ENCODE measurements at regions not wholly inside any gene's neighbourhood (a gene's known extent, or its start where the extent isn't known, plus 50 kb on each side); places are given as distances from the start of the nearest gene placed in this dataset.

DNA sequence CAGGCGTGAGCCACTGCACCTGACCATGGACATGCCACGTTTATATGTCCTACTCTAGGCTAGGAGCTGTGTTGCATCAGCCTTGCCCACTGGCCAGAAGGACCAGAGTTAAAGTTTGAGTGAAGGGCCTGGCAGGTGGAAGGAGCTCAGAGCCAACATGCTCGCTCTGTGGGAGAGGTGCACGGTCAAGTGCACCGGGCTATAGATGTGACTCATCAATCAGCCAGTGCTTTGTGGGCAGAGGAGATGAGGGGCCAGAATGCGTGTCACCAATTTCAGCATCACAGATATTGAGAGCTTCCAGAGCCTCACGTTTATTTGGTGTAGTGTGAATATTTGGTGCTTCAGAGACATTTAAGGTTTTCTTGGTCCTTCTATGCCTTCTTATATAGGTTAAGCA is 137.3 kb upstream of the KBTBD8 start:
- Histone ChIP-seq H3K4me1 (ENCODE audit: control insufficient read depth, insufficient read depth, low read length) (no peaks in the 10 kb centered on the region), H3K79me2 (ENCODE audit: control insufficient read depth, insufficient read depth, low read length) (no peaks in the 10 kb centered on the region), H3K9me3 (replicated peaks; ENCODE audit: control insufficient read depth, insufficient read depth, low read length) (no peaks in the 10 kb centered on the region; the same call in 2 of the 3 replicates), H3K9ac (ENCODE audit: control insufficient read depth, insufficient read depth, low read length) (no peak overlapping the region), H3K27me3 (replicated peaks in 1 of 2; ENCODE audit: control insufficient read depth in 2 of 2, insufficient read depth in 2 of 2, low read length in 1 of 2) (no peaks in the 10 kb centered on the region), H3K27ac (ENCODE audit: control insufficient read depth, insufficient read depth) (no peak overlapping the region), H3K4me2 (ENCODE audit: control insufficient read depth, insufficient read depth) (no peak overlapping the region), H3K36me3 (ENCODE audit: control insufficient read depth in 2 of 2, insufficient read depth in 2 of 2, low read length in 1 of 2) (no peaks in the 10 kb centered on the region), H4K20me1 (ENCODE audit: control insufficient read depth, insufficient read depth) (no peaks in the 10 kb centered on the region), H3K4me3 (no peak overlapping the region), H2AFZ (ENCODE audit: control insufficient read depth, low read depth, low read length) (no peak overlapping the region)
- in situ Hi-C loops (cut with MboI) (no loop called here), intact Hi-C loops (cut with micrococcal nuclease; ENCODE audit: unreplicated experiment) (no loop called here)
- ATAC-seq (peak; percentile 38), FAIRE-seq (no peak), DNase-seq (ENCODE audit: low read depth, low spot score) (no peak)
- ChIA-PET CTCF (no interaction called here), RAD21 (ENCODE audit: unreplicated experiment) (no interaction called here), POLR2A (no interaction called here), SMC1A (ENCODE audit: uncharacterized antibody, unreplicated experiment) (no interaction called here)
- WGBS (ENCODE audit: insufficient coverage, insufficient replicate concordance, low lambda C conversion rate, missing lambda C conversion rate), result 30% methylated on average over 7 of the region's 7 CpGs
- TF ChIP-seq SMAD5 (IDR thresholded peaks at IDR 0.05; ENCODE audit: low read depth) (no peak), YBX1 (IDR thresholded peaks at IDR 0.05) (no peak), E2F8 (IDR thresholded peaks at IDR 0.05; ENCODE audit: low read depth, partially characterized antibody) (no peak), ATF7 (IDR thresholded peaks at IDR 0.05; ENCODE audit: low read depth) (no peak), REST (IDR thresholded peaks at IDR 0.05; ENCODE audit: low read depth, low read length) (no peak), JUNB (IDR thresholded peaks at IDR 0.05) (no peak), CEBPB (IDR thresholded peaks at IDR 0.05; ENCODE audit: borderline replicate concordance in 1 of 2, low read depth in 2 of 2, low read length in 2 of 2) (no peak), ZNF384 (IDR thresholded peaks at IDR 0.05; ENCODE audit: borderline replicate concordance, low read depth, low read length) (no peak), STAT3 (IDR thresholded peaks at IDR 0.05; ENCODE audit: low read depth, low read length) (no peak), POLR2AphosphoS2 (IDR thresholded peaks at IDR 0.05; ENCODE audit: low read depth, low read length) (no peak), FOS (IDR thresholded peaks at IDR 0.05; ENCODE audit: borderline replicate concordance, extremely low read depth, insufficient read length) (no peak), SP1 (IDR thresholded peaks at IDR 0.05; ENCODE audit: low read depth, low read length) (no peak), NR2C2 (IDR thresholded peaks at IDR 0.05; ENCODE audit: borderline replicate concordance, control insufficient read depth, insufficient read length, low read depth) (no peak), SMAD1 (IDR thresholded peaks at IDR 0.05; ENCODE audit: low read depth, partially characterized antibody) (no peak), CHD4 (IDR thresholded peaks at IDR 0.05) (no peak), SMARCA5 (IDR thresholded peaks at IDR 0.05) (no peak), KLF5 (IDR thresholded peaks at IDR 0.05; ENCODE audit: partially characterized antibody) (no peak), ZNF217 (IDR thresholded peaks at IDR 0.05) (no peak), CBX5 (IDR thresholded peaks at IDR 0.05; ENCODE audit: low read depth) (no peak)
- no TSS peak for BruUV-seq (replicated peaks)

All from GM12878 (cell line).